Putamen (tissue), 1 donor: ENCODE measurements at regions not wholly inside any gene's neighbourhood (a gene's known extent, or its start where the extent isn't known, plus 50 kb on each side); places are given as distances from the start of the nearest gene placed in this dataset.
"Not testable (repeated sequence)": the region's sequence is repeated elsewhere in the genome, so short reads cannot be mapped to it uniquely, and the experiment has no call there.

Experiments
- DNase-seq: peaks from one replicate; pipeline ENCODE4 v3.0.0-alpha.2; 2016; ENCODE audit warnings: low spot score

DNA sequence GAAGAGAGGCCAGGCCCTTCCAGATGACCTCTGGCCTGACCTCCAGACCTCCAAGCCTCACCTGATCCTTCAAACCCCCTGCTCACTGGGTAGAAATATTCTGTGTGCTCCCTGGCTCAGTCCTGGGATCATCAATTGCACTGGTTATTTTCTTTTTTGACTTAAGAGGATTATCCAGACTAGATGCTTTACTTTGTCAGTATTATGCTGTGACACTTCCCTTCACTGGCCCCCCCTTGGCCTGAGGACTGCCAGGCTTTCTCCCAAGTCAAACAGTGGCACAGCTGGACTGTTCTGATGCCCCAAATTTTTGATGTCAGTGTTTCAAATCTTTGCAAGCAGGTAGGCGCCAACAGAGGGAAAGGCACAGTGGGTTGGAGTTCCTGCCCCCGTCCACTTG lies 156.3 kb upstream of the SKOR2 start:
- no peak for DNase-seq

DNA sequence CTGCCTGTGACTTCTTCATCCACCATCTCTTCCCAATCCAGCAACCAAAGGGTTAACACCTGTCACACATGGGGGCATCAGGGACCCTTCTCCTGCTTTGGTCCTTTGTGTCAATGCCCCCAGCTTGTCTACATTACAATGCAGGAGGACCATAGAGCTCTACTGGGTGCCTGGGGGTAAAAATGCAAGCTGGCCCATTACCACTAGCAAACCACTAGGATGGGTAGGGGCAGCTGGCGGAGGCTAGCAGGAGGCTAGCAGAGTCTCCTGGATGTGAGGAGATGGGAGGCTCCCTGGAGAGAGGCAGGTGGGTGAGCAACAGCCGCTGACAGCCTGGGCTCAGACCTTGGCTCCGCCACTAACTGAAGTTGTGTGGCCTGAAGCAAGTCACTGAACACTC lies 153.4 kb upstream of the SKOR2 start:
- no peak for DNase-seq

DNA sequence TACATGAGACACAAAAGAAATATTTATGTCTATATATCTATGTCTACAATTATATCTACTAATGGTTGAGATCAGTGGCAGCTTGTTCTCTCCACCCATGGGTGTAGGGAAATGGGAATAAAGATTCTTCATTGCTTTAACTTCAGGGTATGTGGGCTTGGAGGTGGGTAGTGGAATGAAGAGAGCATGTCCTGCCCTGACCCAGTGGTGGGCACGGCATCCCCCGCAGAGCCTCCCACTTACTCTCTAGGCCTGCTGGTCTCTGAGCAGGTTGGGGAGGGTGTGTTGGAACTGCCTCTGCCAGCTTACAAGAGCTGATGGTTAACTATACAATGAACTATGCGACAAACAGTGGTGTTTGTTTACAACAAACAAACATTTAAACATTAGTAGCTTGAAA lies 152.5 kb upstream of the SKOR2 start:
- DNase-seq, result no peak

DNA sequence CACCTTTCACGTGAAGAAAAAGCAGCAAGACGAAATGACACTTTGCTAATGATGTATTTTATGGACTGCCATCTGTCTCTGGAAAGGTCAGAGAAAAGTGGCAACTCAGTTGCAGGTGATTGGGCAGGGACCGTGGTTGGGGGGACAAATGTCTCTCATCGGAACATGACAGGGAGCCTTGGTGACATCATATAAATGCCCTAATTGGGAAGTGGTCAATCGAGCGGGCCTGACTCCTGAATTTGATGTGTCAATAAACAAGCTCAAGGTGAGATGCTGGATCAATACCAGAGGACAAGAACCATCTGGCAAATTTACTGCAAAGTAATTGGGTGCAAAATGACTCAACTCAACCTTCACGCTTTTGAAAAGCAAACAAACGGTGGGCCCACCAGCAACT lies 151.9 kb upstream of the SKOR2 start:
- DNase-seq, result no peak

DNA sequence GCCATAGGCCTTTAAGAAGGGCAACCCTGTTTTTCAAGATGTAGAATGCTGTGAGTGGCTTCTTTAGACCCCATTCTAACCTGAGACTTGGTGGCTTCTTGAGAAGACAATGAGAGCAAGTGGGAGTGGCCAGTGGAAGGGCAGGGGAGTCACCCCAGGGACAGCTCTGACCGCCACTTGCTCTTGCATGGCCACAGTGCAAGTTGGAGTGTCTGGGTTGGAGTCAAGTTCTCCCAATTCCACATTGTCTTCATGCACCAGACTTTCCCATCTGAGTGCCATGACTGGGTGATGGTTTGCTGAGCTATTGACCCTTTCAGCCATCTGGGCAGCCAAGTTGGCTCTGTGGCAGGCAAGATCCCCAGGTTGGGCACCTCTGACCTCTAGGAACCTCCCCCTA lies 148.0 kb upstream of the SKOR2 start:
- no peak for DNase-seq

DNA sequence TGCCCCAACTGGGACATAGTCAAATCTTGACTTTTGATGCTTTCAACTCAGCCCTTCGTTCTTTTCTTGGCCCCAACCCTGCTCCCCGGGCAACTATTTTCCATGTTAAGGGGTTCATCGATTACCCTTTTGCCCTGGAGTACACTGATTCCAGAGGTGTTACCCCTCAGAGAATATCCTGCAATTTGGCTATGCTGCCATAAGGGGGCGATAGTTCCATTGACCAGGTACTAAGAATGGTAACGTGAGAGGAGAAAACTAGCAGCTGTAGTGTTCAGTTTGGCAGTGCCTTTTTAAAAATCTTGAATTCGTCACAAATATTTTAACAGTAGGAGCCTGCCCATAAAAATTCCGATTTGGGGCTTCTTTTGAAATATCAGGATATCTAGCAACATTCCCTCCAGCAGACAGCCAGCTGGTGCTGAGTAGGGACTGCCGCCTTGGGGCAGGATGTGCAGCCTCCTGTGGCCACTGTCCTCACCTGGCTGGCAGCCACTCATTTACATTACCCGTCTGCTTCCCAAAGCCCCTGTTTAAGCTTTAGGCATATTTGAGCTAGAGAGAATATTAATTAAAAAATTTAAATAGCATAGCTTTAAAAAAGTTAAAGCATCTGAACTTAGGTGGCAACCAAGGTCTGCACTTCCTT lies 146.3 kb upstream of the SKOR2 start:
- DNase-seq, result no peak

DNA sequence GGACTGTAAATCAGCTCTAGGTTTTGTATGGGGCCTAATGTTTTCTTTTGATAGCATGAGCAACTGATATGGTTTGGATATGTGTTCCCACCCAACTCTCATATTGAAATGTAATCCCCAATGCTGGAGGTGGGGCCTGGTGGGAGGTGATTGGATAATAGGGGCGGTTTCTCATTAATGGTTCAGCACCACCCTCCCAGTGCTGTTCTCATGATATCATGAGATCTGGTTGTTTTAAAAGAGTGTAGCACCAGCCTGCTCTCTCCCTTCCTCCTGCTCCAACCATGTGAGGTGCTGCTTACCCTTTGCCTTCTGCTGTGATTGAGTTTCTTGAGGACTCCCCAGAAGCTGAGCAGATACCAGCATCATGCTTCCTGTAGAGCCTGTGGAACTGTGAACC lies 140.2 kb upstream of the SKOR2 start:
- DNase-seq, result no peak

DNA sequence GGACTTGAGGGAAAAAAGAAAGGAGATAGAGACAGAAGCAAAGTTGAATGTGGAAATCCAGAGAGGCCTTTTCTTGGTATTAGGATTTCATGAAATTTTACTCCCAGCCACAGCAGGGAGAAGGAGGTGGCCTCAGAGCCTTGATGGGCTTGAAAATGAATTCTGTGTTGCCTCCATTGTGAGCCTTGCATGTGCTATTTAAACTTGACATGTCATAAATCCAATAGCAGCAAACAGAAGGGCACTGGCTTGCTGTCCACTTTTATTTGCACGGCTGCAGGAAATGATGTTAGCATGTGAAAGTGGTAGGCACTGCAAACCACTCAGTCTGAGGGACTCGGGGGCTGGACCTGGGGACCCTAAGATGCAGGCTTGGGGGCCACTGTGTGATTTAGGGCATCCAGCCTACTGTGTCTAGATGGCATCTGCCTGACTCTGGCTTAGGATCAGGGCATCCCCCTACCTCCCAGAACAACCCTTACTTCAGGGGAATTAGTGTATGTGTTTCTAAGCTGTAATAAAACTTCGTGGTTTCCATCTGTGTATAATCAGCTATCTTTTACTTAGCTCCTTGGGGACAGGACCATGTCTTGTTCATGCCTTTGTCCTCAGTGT lies 139.1 kb upstream of the SKOR2 start:
- DNase-seq, result no peak

DNA sequence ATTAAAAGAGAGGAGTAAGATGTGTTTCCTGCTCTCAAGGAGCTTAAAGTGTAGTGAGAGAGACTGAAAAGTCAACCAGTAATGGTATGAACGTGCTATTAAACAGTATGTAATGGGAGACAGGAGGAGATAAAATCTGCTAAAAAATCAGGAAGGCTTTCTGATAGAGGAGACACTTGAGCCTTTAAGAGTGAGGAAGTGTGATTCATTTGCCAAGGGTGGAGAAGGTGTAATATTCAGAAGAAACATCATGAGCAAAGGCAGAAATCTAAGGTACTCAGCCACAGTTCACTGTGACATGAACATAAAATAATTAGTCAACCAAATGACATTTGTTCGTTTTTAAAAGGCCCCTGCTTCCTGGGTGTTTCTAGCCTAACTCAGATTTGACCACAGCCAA lies 137.8 kb upstream of the SKOR2 start:
- DNase-seq, result no peak

DNA sequence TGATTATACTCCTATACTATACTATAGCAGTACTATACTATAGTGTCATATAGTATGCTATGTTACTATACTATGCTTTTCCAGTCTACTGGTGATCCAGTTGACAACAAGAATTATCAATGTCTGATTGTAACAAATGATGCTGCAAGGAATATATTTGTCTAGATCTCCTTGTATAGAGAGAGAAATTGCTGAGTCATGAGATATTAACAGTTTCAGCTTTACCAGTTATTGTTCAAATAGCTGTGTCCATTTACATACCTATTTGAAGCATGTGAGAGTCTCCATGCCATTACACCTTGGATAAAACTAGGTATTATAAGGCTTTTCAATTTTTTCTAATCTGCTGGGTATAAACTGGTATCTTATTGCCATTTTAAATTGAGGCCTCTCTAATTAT lies 136.4 kb upstream of the SKOR2 start:
- no peak for DNase-seq

DNA sequence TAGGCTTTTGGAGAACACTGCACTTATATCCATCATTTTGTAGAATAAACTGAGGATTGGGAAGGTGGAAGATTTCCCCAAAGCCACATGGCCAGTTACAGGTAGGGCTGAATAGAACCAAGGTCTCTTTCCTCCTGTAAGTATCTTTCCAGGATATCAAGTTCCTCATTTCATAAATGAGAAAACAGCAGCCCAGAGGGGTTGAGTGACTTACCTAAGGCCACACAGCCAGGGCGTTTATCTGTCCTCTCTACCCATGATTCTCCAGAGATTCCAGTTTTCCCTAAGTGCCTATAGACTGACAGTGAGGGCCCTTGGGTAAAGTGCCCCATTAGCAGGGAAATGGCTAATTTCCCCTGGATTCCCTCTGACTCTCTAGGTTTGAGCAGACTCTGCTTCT lies 132.3 kb upstream of the SKOR2 start:
- DNase-seq, result no peak

DNA sequence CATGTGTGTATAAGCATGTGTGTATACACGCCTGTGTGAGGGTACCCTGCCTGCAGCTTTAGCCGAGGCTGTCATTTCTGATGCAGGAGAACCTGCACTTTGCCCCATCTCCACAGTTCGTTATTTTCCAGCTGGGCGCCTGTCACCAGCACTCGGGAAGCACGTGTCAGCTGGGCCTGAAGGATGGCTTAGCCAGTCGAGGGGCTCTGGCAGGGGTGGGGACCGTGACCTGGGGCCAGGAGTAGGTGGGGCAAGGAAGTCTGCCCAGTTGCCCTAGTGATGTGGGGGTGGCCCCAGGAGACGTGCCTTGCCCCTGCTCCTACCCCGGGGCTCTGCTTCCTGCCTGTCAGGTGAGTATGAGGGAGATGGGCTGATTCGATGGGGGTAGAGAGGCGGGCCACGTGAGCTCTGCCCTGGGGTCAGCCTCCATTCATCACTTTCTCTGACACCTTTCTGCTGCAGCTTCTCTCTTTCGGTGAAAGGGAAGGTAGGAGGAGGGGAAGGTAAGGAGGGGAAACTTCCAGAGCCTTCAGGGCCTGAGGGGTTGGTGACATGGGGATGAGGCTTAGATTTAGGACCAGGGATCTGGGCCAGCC lies 130.6 kb upstream of the SKOR2 start:
- no peak for DNase-seq

DNA sequence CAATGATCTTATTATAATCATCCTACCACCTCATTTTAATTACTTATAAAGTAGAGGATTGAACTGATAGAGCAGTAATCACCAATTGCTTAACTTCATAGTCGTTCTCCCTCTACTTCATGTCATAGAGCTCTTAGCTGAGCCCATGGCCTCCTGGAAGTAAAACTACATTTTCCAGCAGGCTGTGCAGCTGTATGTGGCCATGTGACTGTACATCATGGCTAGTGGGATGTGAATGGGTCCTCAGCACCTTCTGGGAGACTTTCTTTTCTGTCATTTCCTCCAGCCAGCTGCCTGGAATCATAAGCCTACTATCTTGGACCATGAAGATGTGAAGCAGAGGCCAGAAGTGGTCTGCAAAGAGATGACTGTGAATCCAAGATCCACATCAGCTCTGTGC lies 128.7 kb upstream of the SKOR2 start:
- no peak for DNase-seq

DNA sequence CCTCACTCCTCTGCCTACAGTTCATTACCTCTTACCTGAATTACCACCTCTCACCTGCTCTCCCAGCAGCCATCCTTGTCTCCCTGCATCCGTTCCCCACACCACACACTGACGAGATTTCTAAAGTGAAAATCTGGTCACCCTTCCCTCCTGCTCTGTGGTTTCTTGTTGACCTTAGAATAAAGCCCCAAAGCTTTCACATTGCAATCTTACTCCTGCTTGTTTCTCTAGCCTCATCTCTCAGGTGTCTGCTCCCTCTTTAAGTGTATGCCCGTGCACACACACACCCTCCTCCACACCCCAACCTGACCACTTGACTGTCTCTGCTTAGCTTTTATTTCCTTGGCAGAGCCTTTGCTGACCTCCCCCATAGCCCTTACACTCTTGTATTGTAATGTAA lies 122.0 kb upstream of the SKOR2 start:
- DNase-seq, result no peak

DNA sequence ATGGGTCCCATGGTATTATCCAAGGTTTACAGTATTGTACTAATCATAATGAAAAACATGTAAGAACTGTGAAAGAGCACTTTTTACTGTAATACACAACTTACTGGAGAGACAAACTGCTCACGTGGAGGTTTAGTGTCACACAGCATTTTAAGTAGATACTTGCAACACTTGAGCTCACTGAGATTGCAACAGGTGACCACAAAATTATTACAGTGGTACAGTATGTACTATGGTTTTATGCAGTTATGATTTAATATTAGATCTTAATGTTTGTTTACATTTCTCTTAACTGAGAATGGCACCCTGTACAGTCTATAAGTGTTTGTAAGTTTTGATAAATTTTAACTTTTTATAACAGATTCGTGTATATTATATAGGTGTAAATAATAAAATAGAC lies 118.6 kb upstream of the SKOR2 start:
- no peak for DNase-seq

DNA sequence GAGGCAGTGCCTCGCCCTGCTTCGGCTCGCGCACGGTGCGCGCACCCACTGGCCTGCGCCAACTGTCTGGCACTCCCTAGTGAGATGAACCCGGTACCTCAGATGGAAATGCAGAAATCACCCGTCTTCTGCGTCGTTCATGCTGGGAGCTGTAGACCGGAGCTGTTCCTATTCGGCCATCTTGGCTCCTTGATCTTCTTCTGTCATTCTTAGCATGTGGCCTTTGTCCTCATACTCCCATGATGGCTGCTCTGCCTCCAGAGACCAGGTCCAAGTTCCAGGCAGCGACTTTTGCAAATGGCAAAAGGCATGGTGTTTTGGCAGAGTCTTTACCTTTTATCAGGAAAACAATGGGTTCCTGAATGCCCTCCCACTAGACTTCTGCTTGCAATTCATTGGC lies 102.6 kb upstream of the SKOR2 start:
- DNase-seq, result not testable (repeated sequence)

DNA sequence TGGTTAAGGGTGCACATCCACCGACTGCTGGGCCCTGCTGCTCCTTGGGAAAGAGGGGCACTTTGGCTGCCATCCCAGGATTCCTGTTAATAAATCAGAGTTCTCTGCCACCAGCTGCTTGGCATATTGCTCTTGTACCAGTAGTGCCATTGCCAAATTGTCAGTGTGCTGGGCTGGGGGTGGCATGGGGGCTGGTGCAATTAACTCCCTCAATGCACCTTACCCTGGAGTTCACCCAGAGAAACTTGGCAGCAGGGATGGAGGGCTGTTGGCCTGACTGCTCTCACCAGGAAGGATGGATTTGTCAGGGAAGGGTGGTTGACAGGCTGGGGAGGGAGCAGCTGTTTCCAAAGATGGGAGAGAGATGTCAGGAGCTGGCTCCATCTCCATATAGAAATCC lies 94.6 kb upstream of the SKOR2 start:
- no peak for DNase-seq

DNA sequence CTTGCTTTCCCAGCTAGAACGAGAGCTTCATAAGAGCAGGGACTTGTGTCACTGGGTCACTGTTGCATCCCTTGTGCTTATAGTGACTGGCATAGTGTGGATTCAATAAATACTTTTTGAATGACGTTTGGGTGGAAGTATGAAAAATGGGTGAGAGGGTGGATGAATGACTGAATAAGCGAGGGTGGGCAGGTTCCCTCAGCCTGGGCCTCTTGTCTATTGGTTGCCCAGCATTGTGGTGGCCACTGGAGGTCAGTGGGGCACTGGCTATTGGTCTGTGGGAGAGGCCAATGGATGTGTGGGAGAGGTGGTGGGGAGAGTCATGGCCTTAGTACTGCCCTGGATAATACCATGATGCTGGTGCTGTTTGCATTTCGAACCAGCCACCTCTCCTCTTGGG lies 93.8 kb upstream of the SKOR2 start:
- no peak for DNase-seq

DNA sequence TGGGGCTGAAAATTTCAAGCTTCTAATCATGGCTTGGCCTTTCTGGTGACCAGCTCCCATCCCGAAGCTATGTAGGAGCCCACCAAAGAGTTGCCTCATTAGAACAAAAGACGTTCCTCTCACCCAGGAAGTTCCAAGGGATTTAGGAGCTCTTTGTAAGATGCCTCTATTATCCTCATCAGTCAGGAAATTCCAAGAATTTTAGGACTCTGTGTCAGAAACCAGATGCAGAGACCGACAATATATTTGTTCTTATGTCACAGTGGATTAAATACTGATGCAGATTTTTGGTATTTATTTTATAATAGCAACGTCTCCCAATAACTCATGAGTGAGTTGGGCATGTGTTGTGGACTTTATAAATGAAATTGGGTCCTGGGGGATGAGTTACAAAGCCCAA lies 91.8 kb upstream of the SKOR2 start:
- no peak for DNase-seq

DNA sequence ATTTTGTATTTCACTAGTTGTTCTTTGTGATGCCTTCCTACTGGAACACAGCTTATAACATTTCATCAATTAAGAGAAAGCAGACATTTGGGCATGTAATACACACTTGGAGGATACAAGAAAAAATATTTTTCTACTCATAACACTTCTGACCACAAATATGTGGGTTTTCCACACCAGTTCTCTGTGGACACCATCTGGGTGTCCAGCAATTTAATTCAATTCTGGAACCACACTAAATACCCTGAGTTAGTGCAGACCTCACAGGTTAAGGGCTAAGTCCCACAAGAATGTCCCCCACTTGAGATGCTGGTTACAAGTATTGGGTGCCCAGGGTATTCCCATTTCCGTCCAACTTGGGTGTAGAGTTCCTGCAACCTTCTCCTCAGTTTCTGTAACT lies 91.1 kb upstream of the SKOR2 start:
- no peak for DNase-seq

DNA sequence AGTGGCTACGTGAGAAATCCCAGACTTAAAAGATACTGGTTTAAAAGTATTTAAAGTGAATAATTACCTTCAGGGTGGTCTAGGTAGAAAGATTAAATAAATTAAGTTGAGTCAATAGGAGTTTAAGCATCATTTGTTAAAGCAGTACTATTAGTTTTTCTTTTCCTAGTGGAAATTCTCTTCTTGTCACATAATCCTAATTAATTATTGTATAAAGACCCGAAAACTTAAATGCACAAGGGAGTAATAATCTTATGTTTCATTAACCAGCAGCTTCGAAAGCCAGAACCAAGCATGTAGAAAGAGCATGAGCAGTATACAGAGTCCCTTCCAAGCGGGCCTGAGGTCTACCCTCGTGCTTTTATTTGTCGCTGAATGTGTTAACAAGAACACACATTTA lies 90.2 kb upstream of the SKOR2 start:
- no peak for DNase-seq

DNA sequence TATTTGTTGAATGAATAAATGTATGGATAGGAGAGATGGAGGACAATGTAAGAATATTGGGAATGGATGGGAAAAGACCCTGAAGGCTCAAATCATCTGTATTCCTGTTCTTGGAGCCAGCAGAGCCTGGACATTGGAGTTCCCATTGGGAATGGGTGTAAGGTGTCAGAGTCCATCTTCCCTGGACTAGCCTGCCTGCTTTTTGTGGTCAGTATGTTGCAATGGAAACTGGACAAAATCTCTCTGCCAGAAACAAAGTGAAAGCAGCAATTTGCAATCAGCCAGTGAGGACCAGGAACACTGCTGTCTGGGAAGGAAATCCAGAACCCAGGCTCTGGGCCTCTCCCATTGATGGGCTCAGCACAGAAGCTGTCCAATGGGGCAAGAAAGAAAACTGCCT lies 83.5 kb upstream of the SKOR2 start:
- DNase-seq, result no peak

DNA sequence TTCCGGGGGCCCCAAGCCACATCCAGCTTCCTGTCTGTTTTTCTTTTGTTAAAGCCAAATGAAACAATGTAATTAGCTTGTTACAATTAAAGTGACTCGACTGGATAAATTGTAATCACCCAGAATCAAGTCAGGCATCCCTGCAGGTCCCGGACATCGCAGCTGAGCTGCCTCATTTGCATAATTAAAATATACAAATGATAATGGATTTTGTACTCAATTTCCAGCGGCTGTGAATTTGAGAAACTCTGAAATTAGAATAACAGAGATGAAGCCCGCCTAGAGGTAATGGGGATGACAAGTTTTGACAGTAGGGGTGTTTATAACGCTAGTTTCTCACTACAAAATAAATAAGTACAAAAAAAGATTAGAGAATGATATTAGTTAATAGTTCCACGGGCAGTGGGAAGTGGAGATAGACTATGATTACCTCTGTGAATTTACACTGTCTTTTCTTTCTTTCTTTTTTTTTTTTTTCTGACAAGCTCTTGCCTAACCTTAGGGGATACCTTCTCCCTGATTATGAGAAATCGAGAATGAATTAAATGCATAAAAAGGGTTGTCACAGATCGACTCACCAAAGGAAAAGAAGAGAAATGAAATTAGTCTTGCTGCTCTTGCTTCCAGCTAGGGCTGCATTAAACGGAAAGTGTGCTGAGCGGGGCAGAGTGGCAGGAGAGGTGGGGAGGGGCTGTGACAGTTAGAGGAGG lies 82.6 kb upstream of the SKOR2 start:
- DNase-seq, result no peak
